ENCODE measurements at regions not wholly inside any gene's neighbourhood (a gene's known extent, or its start where the extent isn't known, plus 50 kb on each side); places are given as distances from the start of the nearest gene placed in this dataset.

DNA sequence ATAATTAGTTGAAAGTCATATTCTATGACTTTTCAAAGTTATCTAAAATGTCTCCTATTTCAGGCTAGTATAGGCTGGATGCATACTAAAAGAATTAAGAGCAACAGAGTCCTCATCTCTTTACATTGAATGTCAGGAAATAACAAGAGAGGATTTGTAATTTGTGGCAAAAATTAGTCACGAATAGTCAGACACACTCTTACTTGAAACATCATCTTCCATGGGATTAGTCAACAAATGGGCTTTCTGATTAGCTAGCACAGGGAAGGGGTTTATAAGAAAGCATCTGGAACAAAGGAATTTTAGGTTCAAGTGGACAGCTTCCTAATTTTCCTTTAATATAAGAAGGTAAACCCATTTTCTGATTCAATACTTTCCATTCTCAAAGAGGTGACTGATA is 330.3 kb upstream of the MEX3C start:
- H3K4me2 ChIP-seq (ENCODE audit: control insufficient read depth, insufficient read depth), result no peak overlapping the region
- TF ChIP-seq STAT3 (IDR thresholded peaks at IDR 0.05; ENCODE audit: low read depth, low read length), result no peak
- no peak for TF ChIP-seq MTA2 (IDR thresholded peaks at IDR 0.05; ENCODE audit: low read depth)
- TF ChIP-seq TBL1XR1 (IDR thresholded peaks at IDR 0.05; ENCODE audit: low read depth, low read length), result no peak
- TF ChIP-seq, protein P1, sequence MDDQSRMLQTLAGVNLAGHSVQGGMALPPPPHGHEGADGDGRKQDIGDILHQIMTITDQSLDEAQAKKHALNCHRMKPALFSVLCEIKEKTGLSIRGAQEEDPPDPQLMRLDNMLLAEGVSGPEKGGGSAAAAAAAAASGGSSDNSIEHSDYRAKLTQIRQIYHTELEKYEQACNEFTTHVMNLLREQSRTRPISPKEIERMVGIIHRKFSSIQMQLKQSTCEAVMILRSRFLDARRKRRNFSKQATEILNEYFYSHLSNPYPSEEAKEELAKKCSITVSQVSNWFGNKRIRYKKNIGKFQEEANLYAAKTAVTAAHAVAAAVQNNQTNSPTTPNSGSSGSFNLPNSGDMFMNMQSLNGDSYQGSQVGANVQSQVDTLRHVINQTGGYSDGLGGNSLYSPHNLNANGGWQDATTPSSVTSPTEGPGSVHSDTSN (IDR thresholded peaks at IDR 0.05; ENCODE audit: insufficient replicate concordance, low read depth, low read length), result no peak
- TF ChIP-seq HDAC2 (IDR thresholded peaks at IDR 0.05), result no peak
- no peak for TF ChIP-seq ZNF24 (IDR thresholded peaks at IDR 0.05)
- TF ChIP-seq PML (IDR thresholded peaks at IDR 0.05; ENCODE audit: low read length), result no peak
- no peak for TF ChIP-seq RBBP5 (conservative IDR thresholded peaks at IDR 0.05)
- no peak for TF ChIP-seq SPI1 (IDR thresholded peaks at IDR 0.05; ENCODE audit: borderline replicate concordance, insufficient read depth, low read depth, low read length)
- TF ChIP-seq HDGF (IDR thresholded peaks at IDR 0.05), result no peak
- no peak for TF ChIP-seq NR2C1 (IDR thresholded peaks at IDR 0.05)
- TF ChIP-seq RELA (IDR thresholded peaks at IDR 0.05; ENCODE audit: borderline replicate concordance, partially characterized antibody), result no peak
- TF ChIP-seq DPF2 (IDR thresholded peaks at IDR 0.05), result no peak
- TF ChIP-seq, protein P2, sequence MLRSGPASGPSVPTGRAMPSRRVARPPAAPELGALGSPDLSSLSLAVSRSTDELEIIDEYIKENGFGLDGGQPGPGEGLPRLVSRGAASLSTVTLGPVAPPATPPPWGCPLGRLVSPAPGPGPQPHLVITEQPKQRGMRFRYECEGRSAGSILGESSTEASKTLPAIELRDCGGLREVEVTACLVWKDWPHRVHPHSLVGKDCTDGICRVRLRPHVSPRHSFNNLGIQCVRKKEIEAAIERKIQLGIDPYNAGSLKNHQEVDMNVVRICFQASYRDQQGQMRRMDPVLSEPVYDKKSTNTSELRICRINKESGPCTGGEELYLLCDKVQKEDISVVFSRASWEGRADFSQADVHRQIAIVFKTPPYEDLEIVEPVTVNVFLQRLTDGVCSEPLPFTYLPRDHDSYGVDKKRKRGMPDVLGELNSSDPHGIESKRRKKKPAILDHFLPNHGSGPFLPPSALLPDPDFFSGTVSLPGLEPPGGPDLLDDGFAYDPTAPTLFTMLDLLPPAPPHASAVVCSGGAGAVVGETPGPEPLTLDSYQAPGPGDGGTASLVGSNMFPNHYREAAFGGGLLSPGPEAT (IDR thresholded peaks at IDR 0.05; ENCODE audit: low read depth), result no peak
- TF ChIP-seq, protein P3, sequence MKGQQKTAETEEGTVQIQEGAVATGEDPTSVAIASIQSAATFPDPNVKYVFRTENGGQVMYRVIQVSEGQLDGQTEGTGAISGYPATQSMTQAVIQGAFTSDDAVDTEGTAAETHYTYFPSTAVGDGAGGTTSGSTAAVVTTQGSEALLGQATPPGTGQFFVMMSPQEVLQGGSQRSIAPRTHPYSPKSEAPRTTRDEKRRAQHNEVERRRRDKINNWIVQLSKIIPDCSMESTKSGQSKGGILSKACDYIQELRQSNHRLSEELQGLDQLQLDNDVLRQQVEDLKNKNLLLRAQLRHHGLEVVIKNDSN (IDR thresholded peaks at IDR 0.05; ENCODE audit: borderline replicate concordance, extremely low read length, insufficient read depth, low read depth, low read length), result no peak
- H4K20me1 ChIP-seq (ENCODE audit: control insufficient read depth, insufficient read depth), result no peaks in the 10 kb centered on the region
- no peak overlapping the region for H3K27ac ChIP-seq (ENCODE audit: control insufficient read depth, insufficient read depth)
- ChIA-PET SMC1A (ENCODE audit: uncharacterized antibody, unreplicated experiment) (no interaction called here), RAD21 (ENCODE audit: unreplicated experiment) (no interaction called here), POLR2A (interaction anchor here (0.6 kb wide), 1 partner anchor 15 kb away, joined by 5 read pairs; no protein-coding TSS in a partner anchor), CTCF (no interaction called here)
- ATAC-seq (no peak), FAIRE-seq (no peak), DNase-seq (ENCODE audit: low read depth, low spot score) (no peak)
- 56% methylated on average over 1 of the region's 1 CpG for WGBS (ENCODE audit: insufficient coverage, insufficient replicate concordance, low lambda C conversion rate, missing lambda C conversion rate)
- no peak overlapping the region for H3K9ac ChIP-seq (ENCODE audit: control insufficient read depth, insufficient read depth, low read length)
- in situ Hi-C loops (cut with MboI), result no loop called here
- H3K9me3 ChIP-seq (replicated peaks; ENCODE audit: control insufficient read depth, insufficient read depth, low read length), result no peaks in the 10 kb centered on the region
- no peaks in the 10 kb centered on the region for H3K4me1 ChIP-seq (ENCODE audit: control insufficient read depth, insufficient read depth, low read length)
- no peaks in the 10 kb centered on the region for H3K27me3 ChIP-seq (replicated peaks in 1 of 2; ENCODE audit: control insufficient read depth in 2 of 2, insufficient read depth in 2 of 2, low read length in 1 of 2)
- H3K36me3 ChIP-seq (ENCODE audit: control insufficient read depth in 2 of 2, insufficient read depth in 2 of 2, low read length in 1 of 2), result no peaks in the 10 kb centered on the region
- intact Hi-C loops (cut with micrococcal nuclease; ENCODE audit: unreplicated experiment), result no loop called here
- BruUV-seq (replicated peaks), result no TSS peak
- H2AFZ ChIP-seq (ENCODE audit: control insufficient read depth, low read depth, low read length), result no peak overlapping the region
- H3K79me2 ChIP-seq (ENCODE audit: control insufficient read depth, insufficient read depth, low read length), result no peaks in the 10 kb centered on the region
- no peak overlapping the region for H3K4me3 ChIP-seq

Measured in GM12878 (cell line).